ENCODE measurements at regions not wholly inside any gene's neighbourhood (a gene's known extent, or its start where the extent isn't known, plus 50 kb on each side); places are given as distances from the start of the nearest gene placed in this dataset.

DNA sequence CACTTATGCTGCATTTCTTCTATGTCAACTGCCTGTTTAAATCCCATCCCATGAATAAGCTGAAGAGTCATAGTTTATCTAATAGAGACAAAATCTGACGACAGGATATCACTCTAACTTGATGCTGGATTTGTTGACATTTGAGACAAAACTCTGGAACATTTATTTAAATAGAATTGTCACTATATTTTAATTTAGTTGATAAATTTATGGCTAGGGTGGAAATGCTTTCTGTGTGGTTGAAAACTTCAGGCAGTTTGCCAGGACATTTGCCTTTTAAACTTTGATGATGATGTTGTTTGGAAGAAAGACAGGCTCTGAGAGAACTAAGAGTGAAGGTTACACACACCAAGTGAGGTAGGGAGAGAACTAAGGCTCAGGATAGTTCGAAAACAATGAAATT, 68.1 kb downstream of the GJA1 start:
- no peak for TF ChIP-seq NFE2L1 (tag; IDR thresholded peaks at IDR 0.05; ENCODE audit: borderline replicate concordance, low read depth)
- TF ChIP-seq ZNF830 (CRISPR knock-in tag; IDR thresholded peaks at IDR 0.05) = no peak
- TF ChIP-seq RAD21 (CRISPR knock-in tag; conservative IDR thresholded peaks at IDR 0.05 in 1 of 2, IDR thresholded peaks at IDR 0.05 in 1 of 2) = no peak
- TF ChIP-seq ELF1 (tag; IDR thresholded peaks at IDR 0.05) = no peak
- no peak for TF ChIP-seq ATF6 (CRISPR knock-in tag; IDR thresholded peaks at IDR 0.05)
- TF ChIP-seq, protein P1, sequence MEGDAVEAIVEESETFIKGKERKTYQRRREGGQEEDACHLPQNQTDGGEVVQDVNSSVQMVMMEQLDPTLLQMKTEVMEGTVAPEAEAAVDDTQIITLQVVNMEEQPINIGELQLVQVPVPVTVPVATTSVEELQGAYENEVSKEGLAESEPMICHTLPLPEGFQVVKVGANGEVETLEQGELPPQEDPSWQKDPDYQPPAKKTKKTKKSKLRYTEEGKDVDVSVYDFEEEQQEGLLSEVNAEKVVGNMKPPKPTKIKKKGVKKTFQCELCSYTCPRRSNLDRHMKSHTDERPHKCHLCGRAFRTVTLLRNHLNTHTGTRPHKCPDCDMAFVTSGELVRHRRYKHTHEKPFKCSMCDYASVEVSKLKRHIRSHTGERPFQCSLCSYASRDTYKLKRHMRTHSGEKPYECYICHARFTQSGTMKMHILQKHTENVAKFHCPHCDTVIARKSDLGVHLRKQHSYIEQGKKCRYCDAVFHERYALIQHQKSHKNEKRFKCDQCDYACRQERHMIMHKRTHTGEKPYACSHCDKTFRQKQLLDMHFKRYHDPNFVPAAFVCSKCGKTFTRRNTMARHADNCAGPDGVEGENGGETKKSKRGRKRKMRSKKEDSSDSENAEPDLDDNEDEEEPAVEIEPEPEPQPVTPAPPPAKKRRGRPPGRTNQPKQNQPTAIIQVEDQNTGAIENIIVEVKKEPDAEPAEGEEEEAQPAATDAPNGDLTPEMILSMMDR (IDR thresholded peaks at IDR 0.05 in 2 of 3, conservative IDR thresholded peaks at IDR 0.05 in 1 of 3; ENCODE audit: insufficient read depth in 2 of 3, low read depth in 1 of 3, low read length in 3 of 3) = no peak
- no peak for TF ChIP-seq ZBTB5 (IDR thresholded peaks at IDR 0.05)
- no peak for TF ChIP-seq POLR2AphosphoS5 (IDR thresholded peaks at IDR 0.05; ENCODE audit: control insufficient read depth, insufficient read depth, low read depth, low read length)
- TF ChIP-seq ESRRA (IDR thresholded peaks at IDR 0.05; ENCODE audit: borderline replicate concordance, low read depth) = no peak

Data from K562 (cell line).